TTC549 (cell line): ENCODE measurements at regions not wholly inside any gene's neighbourhood (a gene's known extent, or its start where the extent isn't known, plus 50 kb on each side); places are given as distances from the start of the nearest gene placed in this dataset.
"Not testable (repeated sequence)": the region's sequence is repeated elsewhere in the genome, so short reads cannot be mapped to it uniquely, and the experiment has no call there.

Experiments used
- FAIRE-seq: peaks from 2 replicates; lab custom pipeline; 2012; peaks lifted over from hg19 to GRCh38; lab: Jason Lieb, UNC

- no peak for FAIRE-seq
Observed at GRCh38 chr14:105581551-105582341, 55.4 kb downstream of the TMEM121 start.

DNA sequence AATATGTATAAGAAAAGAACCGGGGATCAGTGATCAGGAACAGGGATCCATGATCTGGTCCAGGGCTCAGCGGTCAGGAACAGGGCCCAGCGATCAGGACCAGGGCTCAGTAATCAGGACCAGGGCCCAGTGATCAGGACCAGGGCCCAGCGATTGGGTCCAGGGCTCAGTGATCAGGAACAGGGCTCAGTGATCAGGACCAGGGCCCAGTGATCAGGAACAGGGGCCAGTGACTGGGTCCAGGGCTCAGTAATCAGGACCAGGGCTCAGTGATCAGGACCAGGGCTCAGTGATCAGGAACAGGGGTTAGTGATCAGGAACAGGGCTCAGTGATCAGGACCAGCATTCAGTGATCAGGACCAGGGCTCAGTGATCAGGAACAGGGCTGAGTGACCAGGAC is 56.3 kb downstream of the TMEM121 start:
- no peak for FAIRE-seq

- not testable (repeated sequence) for FAIRE-seq
Observed at GRCh38 chr14:105583914-105584313, 57.5 kb downstream of the TMEM121 start.

DNA sequence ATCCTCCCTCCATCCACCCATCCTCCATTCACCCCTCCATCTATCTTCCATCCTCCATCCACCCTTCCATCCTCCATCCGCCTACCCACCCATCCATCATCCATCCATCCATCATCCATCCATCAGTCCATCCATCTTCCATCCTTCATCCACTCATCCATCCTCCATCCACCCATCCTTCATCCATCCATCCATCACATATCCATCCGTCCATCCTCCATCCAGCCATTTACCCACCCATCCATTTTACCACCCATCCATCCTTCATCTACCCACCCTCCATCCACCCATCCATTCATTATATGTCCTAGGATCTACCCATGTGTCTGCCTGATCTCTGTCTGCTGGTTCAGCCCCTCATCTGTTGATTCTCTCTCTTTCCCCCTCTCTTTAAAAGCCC is 58.9 kb downstream of the TMEM121 start:
- FAIRE-seq: not testable (repeated sequence)

DNA sequence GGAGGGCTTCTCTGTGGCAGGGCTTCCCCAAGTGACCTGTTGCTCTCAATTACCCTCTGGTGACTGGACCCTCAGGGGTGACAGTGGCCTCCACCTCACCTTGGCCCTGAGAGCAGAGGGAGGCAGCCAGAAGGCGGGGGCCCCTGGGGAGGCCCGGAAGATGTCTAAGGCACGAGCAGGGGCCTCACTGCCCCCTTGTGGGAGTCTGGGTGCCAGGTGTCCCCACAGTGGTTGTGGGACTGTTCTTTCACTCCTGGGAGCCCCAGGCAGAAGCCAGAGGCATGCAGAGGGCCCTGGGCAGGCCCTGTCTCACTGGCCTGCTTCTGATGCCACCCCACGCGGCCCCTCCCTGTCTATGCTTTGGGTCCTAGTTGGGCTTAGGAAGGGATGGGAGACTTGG is 59.3 kb downstream of the TMEM121 start:
- FAIRE-seq: not testable (repeated sequence)

- not testable (repeated sequence) for FAIRE-seq
Observed at GRCh38 chr14:105586144-105586872, 59.9 kb downstream of the TMEM121 start.

- not testable (repeated sequence) for FAIRE-seq
Observed at GRCh38 chr14:105587034-105587433, 60.7 kb downstream of the TMEM121 start.

DNA sequence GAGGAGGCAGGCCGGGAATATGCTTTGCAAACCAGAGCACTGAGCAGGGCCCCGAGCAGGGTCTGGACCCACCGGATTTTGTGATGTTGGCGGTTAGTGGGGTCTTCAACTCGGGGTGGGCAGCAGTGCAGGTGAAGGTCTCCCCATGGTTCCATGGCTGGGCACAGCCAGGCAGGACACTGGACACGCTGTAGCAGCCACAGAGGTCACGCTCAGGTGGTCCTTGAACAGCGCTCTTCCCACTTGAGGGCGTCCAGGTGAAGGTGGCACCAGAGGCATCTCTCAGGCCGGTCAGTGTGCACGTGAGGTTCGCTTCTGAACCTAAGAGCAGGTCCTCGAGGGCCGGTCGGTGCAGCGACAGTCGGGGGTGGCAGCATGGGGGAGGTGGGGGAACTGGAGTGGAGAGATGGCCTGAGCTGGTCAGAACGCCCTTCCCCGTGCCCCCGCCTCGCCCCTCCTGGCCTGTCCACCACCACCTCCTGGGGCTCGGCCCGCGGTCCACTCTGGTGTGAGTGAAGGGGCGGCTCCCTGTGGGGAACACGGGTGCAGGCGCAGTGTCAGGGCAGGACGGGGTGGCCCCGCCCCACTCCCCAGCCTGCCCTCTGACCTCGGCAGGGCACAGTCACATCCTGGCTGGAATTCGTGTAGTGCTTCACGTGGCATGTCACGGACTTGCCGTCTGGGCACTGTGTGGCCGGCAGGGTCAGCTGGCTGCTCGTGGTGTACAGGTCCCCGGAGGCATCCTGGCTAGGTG is 61.3 kb downstream of the TMEM121 start:
- not testable (repeated sequence) for FAIRE-seq

GRCh38 chr14:105588236-105588860 is 62.0 kb downstream of the TMEM121 start:
- FAIRE-seq: no peak

DNA sequence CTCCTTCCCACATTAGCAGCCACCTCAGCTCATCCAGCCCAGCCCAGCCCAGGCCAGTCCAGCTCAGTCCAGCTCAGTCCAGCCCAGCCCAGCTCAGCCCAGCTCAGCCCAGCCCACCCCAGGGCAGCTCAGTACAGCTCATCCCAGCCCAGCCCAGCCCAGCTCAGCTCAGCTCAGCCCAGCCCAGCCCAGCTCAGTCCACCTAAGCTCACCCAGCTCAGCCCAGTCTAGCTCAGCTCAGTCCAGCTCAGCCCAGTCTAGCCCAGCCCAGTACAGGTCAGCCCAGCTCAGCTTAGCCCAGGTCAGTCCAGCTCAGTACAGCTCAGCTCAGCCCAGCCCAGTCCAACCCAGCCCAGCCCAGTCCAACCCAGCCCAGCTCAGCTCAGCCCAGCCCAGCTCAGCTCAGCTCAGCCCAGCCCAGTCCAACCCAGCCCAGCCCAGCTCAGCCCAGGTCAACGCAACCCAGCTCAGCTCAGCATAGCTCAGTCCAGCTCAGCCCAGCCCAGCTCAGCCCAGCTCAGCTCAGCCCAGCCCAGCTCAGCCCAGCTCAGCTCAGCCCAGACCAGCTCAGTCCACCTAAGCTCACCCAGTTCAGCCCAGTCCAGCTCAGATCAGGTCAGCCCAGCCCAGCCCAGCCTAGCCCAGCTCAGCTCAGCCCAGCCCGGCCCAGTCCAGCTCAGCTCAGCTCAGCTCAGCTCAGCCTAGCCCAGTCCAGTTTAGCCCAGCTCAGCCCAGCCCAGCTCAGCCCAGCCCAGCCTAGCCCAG is 63.0 kb downstream of the TMEM121 start:
- FAIRE-seq: no peak

DNA sequence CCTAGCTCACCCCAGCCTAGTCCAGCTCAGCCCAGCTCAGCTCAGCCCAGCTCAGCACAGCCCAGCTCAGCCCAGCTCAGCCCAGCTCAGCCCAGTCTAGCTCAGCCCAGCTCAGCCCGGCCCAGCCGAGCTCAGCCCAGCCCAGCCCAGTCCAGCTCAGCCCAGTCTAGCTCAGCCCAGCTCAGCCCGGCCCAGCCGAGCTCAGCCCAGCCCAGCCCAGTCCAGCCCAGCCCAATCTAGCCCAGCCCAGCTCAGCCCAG is 63.5 kb downstream of the TMEM121 start:
- not testable (repeated sequence) for FAIRE-seq

- no peak for FAIRE-seq
Observed at GRCh38 chr14:105591052-105591451, 64.7 kb downstream of the TMEM121 start.

- FAIRE-seq: not testable (repeated sequence)
Observed at GRCh38 chr14:105591792-105592341, 65.5 kb downstream of the TMEM121 start.

GRCh38 chr14:105592646-105593045 is 66.3 kb downstream of the TMEM121 start:
- not testable (repeated sequence) for FAIRE-seq

DNA sequence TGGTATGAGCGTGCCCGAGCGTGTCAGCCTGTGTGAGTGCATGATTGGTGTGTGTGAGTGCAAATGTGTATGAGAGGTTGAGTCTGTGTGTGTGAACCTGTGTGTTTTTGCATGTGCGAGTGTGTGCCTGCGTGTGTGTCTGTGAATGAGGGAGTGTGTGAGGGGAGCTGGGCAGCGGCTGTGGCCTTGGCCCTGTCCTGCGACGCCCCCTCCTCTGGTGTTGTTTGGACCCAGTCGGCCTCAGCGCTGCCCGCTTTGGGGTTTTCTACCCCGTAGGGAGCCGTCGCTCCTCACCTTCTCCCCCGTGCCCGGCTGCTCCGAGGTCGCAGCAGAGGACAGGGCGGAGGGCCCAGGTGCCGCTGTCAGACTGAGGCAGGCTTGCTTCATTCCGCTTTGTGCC is 69.0 kb downstream of the TMEM121 start:
- not testable (repeated sequence) for FAIRE-seq

GRCh38 chr14:105596374-105596773 is 70.0 kb downstream of the TMEM121 start:
- not testable (repeated sequence) for FAIRE-seq

GRCh38 chr14:105598040-105598763 is 71.8 kb downstream of the TMEM121 start:
- FAIRE-seq: not testable (repeated sequence)

DNA sequence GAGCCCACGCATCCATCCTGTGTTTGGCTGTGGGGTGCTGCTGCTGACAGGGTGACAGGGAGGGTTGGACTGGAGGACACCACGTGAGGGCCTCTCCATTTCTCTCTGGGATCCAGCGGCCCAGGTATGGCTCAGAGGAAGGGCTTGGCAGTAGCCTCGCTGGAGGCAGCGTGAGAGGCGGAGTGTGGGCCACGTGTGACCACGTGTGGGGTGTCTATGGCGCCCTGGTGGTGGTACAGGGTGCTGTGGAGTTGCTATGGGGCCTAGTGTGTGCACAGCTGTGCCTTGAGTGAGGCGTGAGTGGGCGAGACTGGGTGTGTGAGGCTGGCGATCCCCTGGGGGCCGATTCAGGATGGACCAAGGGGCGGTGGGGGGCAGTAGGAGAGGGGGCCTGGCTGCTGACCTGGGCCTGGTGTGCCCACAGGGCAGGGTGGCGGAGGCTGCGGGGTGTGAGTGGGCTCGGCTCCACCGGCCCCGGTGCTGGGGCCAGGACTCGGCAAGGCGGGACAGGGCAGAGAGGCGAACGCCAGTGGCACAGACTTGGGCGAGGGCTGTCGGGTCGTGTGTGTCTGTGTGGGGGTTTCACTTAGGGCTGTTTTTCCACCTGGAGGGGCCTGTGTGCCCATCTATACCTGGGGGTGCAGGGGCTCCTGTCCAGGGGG is 72.7 kb downstream of the TMEM121 start:
- FAIRE-seq: not testable (repeated sequence)

DNA sequence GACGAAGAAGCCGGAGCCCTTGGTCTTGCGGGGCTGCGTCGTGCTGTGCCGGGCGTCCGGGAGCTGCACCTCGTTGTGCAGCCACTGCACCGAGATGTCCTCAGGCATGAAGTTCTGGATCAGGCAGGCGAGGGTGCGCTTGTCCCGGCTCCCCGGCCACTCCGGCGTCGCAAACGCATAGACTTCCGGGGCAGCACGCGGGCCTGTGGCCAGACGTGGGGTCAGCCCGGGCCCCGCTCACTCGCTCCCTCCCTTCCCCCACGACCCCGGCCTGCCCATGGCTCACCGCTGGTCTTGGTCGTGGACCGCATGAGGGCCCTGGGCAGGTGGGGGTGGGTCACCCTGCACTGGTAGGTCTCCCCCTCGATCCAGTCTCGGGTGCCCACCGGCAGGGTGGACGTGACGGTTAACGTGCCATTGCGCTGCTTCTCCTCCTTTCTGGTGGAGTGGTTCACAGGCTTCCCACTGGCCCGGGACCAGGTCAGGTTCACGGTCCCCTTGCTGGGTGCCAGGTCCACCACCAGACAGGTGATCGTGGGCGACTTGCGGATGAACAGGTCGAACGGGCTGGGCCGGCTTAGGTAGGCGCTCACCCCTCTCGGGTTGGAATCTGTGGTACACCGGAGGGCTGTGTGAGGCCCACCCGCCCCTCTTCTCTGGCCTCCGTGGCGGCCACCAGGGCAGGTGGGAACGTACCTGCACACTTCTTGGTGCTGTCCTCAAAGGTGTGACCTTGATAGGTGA is 74.0 kb downstream of the TMEM121 start:
- FAIRE-seq: not testable (repeated sequence)
